ENCODE measurements at regions not wholly inside any gene's neighbourhood (a gene's known extent, or its start where the extent isn't known, plus 50 kb on each side); places are given as distances from the start of the nearest gene placed in this dataset.

DNA sequence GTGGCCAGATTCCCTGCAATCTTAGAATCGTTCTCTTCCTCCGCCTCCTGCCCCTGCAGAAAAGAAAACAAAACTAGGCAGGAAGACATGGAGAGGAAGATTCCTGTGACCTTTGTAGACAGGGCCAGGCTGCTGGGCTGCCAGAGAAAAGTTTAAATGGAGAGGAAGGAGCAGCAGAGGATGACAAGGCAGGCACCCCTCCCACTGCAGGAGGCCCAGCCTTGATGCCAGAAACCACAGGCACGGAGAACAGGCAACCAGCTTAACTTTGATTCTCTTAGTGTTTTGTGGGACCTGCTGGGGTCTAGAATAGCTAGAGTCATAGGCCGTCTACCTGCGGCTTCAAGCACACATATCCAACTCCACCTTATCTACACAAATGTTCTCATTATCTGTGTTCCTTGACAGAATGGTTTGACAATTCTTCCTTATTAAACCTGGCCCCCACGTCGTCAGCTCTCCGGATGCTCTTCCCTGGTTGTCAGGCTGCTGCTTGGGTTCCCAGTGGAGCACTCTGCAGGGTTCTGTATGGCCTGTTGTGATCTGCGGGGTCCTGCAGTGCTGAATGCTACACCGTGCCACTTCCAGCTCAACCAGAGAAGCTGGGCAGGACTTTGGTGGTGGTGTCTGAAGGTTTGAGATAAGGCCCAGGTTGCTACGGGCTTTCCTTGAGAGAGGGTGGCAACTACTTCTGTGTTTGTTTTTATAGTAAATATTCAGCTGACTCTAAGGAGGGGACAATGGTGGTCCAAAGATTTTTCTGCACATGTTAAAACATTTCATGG lies 609.5 kb downstream of the AACS start:
- TF ChIP-seq, protein P1, sequence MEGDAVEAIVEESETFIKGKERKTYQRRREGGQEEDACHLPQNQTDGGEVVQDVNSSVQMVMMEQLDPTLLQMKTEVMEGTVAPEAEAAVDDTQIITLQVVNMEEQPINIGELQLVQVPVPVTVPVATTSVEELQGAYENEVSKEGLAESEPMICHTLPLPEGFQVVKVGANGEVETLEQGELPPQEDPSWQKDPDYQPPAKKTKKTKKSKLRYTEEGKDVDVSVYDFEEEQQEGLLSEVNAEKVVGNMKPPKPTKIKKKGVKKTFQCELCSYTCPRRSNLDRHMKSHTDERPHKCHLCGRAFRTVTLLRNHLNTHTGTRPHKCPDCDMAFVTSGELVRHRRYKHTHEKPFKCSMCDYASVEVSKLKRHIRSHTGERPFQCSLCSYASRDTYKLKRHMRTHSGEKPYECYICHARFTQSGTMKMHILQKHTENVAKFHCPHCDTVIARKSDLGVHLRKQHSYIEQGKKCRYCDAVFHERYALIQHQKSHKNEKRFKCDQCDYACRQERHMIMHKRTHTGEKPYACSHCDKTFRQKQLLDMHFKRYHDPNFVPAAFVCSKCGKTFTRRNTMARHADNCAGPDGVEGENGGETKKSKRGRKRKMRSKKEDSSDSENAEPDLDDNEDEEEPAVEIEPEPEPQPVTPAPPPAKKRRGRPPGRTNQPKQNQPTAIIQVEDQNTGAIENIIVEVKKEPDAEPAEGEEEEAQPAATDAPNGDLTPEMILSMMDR (conservative IDR thresholded peaks at IDR 0.05; ENCODE audit: low read depth) = no peak
- DNase-seq (ENCODE audit: low spot score) = no peak
- CTCF ChIA-PET = no interaction called here
- POLR2A ChIA-PET (ENCODE audit: low non-redundant PET) = no interaction called here
- no peak overlapping the region for H3K27ac ChIP-seq

DNA sequence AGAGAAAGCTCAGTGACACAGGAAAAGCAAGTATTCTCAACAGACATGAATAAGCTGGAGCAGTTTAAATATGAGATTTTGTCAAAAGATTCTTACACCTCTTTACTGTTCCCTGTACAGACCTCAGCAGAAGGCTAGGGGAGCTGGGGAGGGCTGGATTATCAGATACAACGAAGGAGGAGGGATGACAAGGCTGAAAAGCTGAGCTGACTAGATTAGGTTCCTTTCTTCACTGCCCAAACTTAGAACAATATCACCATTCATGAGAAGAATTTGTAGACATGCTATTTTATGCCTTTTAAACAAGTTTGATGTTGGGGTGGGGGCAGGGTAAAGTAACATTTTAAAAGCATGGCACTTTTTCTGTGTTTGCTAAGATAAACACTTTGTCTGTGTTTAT lies 611.1 kb downstream of the AACS start:
- DNase-seq (ENCODE audit: low spot score) = no peak
- TF ChIP-seq, protein P1 (conservative IDR thresholded peaks at IDR 0.05; ENCODE audit: low read depth) = no peak
- no peak overlapping the region for H3K27ac ChIP-seq
- ChIA-PET POLR2A (ENCODE audit: low non-redundant PET) (no interaction called here), CTCF (no interaction called here)

DNA sequence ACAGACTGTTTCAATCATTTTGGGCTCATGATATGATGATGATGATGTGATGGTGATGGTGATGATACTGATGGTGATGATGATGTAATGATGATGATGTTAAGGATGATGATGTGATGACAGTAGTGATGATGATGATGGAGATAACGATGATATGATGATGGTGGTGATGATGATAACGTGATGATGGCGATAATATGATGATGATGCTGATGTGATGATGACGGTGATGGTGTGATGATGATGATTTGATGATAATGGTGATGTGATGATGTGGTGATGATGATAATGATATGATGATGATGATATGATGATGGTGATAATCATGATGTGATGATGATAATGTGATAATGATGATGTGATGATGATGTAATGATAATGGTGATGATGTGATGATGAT lies 612.6 kb downstream of the AACS start:
- TF ChIP-seq, protein P1 (conservative IDR thresholded peaks at IDR 0.05; ENCODE audit: low read depth) = no peak
- POLR2A ChIA-PET (ENCODE audit: low non-redundant PET) = no interaction called here
- no peak for DNase-seq (ENCODE audit: low spot score)
- no peak overlapping the region for H3K27ac ChIP-seq
- CTCF ChIA-PET = interaction anchor here (0.6 kb wide), 1 partner anchor 511 kb away, joined by 3 read pairs; no protein-coding TSS in a partner anchor

DNA sequence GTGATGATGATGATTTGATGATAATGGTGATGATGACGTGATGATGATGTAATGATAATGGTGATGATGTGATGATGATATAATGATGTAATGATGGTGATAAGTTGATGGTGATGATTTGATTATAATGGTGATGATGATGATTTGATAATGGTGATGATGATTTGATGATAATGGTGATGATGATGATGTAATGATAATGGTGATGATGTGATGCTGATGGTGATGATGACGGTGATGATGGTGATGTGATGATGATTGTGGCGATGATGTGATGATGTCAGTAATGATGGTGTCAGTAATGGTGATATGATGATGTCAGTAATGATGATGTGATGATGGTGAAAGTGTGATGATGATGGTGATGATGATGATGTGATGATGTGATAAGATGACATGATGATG lies 613.4 kb downstream of the AACS start:
- CTCF ChIA-PET = no interaction called here
- H3K27ac ChIP-seq = no peak overlapping the region
- TF ChIP-seq, protein P1 (conservative IDR thresholded peaks at IDR 0.05; ENCODE audit: low read depth) = no peak
- no peak for DNase-seq (ENCODE audit: low spot score)
- POLR2A ChIA-PET (ENCODE audit: low non-redundant PET) = no interaction called here

DNA sequence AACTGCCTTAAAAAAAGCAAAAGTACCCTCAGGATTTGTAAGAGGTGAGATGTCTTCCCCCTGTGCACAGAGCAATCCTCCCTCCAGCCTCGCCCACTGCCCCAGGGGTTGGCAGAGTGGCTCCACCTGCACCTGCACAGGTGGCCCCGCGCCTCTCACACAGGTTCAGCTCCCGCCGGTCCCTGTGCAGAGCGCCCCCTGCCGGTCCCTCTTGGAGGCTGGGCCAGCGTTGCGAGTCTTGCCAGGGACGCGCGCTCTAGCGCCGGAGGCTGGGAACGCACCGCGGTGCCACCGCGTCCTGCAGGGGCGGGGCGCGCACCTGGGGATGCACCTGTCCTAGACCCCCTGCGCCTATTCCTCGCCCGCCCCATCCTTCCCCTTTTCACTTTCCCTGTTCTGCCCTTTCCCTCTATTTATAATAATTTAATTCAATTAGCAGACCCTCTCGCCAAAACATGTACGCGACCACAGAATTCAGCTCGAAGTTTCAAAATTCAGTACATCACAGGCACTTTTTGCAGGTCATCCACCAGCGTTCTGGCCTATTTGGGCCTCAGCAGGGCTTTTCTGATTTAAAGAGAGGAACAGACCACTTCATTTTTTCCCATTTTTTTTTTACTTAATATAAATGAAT lies 618.6 kb downstream of the AACS start:
- POLR2A ChIA-PET (ENCODE audit: low non-redundant PET) = no interaction called here
- CTCF ChIA-PET = interaction anchor here (0.6 kb wide), 2 partner anchors 10 to 593 kb away, joined by 4 to 5 read pairs; no protein-coding TSS in a partner anchor
- TF ChIP-seq, protein P1 (conservative IDR thresholded peaks at IDR 0.05; ENCODE audit: low read depth) = no peak
- no peak overlapping the region for H3K27ac ChIP-seq
- DNase-seq (ENCODE audit: low spot score) = no peak

DNA sequence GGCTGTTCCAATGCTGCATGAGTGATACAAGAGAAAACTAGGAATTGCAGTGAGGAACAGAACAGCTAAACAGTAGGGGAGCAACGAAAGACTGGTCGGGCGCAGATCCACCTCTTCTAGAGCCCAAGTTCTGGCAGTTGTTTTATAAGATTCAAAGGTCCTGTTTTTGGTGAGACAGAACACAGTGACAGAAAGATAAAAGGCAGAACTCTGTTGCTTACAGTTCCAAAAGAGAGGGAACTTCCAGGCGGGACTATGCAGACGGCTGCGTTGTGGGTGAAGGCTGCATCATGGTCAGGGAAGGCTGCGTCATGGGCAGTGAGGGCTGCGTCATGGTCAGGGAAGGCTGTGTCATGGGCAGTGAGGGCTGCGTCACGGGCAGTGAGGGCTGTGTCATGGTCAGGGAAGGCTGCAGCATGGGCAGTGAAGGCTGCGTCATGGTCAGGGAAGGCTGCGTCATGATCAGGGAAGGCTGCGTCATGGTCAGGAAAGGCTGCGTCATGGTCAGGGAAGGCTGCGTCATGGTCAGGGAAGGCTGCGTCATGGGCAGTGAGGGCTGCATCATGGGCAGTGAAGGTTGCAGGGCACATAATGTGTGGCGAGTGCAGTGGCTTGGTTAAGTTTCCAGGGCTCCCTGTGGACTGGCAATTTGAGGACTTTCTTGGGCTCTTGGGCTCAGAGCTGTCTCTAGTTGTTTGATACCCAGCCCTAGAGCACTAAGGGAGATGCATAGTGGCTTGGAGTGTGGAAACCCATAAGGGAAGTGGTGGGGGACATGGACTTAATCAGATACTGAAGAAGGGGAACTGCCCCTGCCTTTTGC lies 619.9 kb downstream of the AACS start:
- no peak for DNase-seq (ENCODE audit: low spot score)
- ChIA-PET CTCF (no interaction called here), POLR2A (ENCODE audit: low non-redundant PET) (no interaction called here)
- H3K27ac ChIP-seq = no peak overlapping the region
- TF ChIP-seq, protein P1 (conservative IDR thresholded peaks at IDR 0.05; ENCODE audit: low read depth) = no peak

Measured in RWPE1 (cell line).